ENCODE measurements at regions not wholly inside any gene's neighbourhood (a gene's known extent, or its start where the extent isn't known, plus 50 kb on each side); places are given as distances from the start of the nearest gene placed in this dataset.
"Not testable (repeated sequence)": the region's sequence is repeated elsewhere in the genome, so short reads cannot be mapped to it uniquely, and the experiment has no call there.

GRCh38 chr2:242048479-242048878 is 178.9 kb downstream of the RTP5 start:
- Histone ChIP-seq H3K9ac (ENCODE audit: control insufficient read depth, insufficient read depth, low read length) (no peak overlapping the region), H3K27ac (ENCODE audit: control insufficient read depth, insufficient read depth) (no peak overlapping the region), H3K27me3 (replicated peaks in 1 of 2; ENCODE audit: control insufficient read depth in 2 of 2, insufficient read depth in 2 of 2, low read length in 1 of 2) (no peaks in the 10 kb centered on the region), H3K4me1 (ENCODE audit: control insufficient read depth, insufficient read depth, low read length) (no peaks in the 10 kb centered on the region), H4K20me1 (ENCODE audit: control insufficient read depth, insufficient read depth) (no peaks in the 10 kb centered on the region), H3K79me2 (ENCODE audit: control insufficient read depth, insufficient read depth, low read length) (no peaks in the 10 kb centered on the region), H3K4me3 (no peak overlapping the region), H2AFZ (ENCODE audit: control insufficient read depth, low read depth, low read length) (no peak overlapping the region), H3K9me3 (replicated peaks; ENCODE audit: control insufficient read depth, insufficient read depth, low read length) (no peaks in the 10 kb centered on the region; the same call in 2 of the 3 replicates), H3K4me2 (ENCODE audit: control insufficient read depth, insufficient read depth) (no peak overlapping the region), H3K36me3 (ENCODE audit: control insufficient read depth in 2 of 2, insufficient read depth in 2 of 2, low read length in 1 of 2) (no peaks in the 10 kb centered on the region)
- ChIA-PET SMC1A (ENCODE audit: uncharacterized antibody, unreplicated experiment) (no interaction called here), POLR2A (no interaction called here), RAD21 (ENCODE audit: unreplicated experiment) (no interaction called here), CTCF (no interaction called here)
- FAIRE-seq = no peak
- intact Hi-C loops (cut with micrococcal nuclease; ENCODE audit: unreplicated experiment) = no loop called here
- no peak for ATAC-seq
- in situ Hi-C loops (cut with MboI) = no loop called here
- WGBS (ENCODE audit: insufficient coverage, insufficient replicate concordance, low lambda C conversion rate, missing lambda C conversion rate) = 79% methylated on average over 2 of the region's 2 CpGs
- no peak for DNase-seq (ENCODE audit: low read depth, low spot score)
- BruUV-seq (replicated peaks) = no TSS peak
- TF ChIP-seq IKZF1 (conservative IDR thresholded peaks at IDR 0.05) = no peak

GRCh38 chr2:242049492-242049891 is 180.0 kb downstream of the RTP5 start:
- DNase-seq (ENCODE audit: low read depth, low spot score); CTCF ChIA-PET; FAIRE-seq; H3K27me3 ChIP-seq (replicated peaks in 1 of 2; ENCODE audit: control insufficient read depth in 2 of 2, insufficient read depth in 2 of 2, low read length in 1 of 2); ATAC-seq; RAD21 ChIA-PET (ENCODE audit: unreplicated experiment); H3K4me1 ChIP-seq (ENCODE audit: control insufficient read depth, insufficient read depth, low read length); BruUV-seq (replicated peaks); H3K4me2 ChIP-seq (ENCODE audit: control insufficient read depth, insufficient read depth); H4K20me1 ChIP-seq (ENCODE audit: control insufficient read depth, insufficient read depth); H3K79me2 ChIP-seq (ENCODE audit: control insufficient read depth, insufficient read depth, low read length); H3K27ac ChIP-seq (ENCODE audit: control insufficient read depth, insufficient read depth); SMC1A ChIA-PET (ENCODE audit: uncharacterized antibody, unreplicated experiment); H3K9ac ChIP-seq (ENCODE audit: control insufficient read depth, insufficient read depth, low read length); POLR2A ChIA-PET; in situ Hi-C loops (cut with MboI); H2AFZ ChIP-seq (ENCODE audit: control insufficient read depth, low read depth, low read length); H3K9me3 ChIP-seq (replicated peaks; ENCODE audit: control insufficient read depth, insufficient read depth, low read length); H3K4me3 ChIP-seq; intact Hi-C loops (cut with micrococcal nuclease; ENCODE audit: unreplicated experiment); H3K36me3 ChIP-seq (ENCODE audit: control insufficient read depth in 2 of 2, insufficient read depth in 2 of 2, low read length in 1 of 2): not testable (repeated sequence)
- WGBS (ENCODE audit: insufficient coverage, insufficient replicate concordance, low lambda C conversion rate, missing lambda C conversion rate) = 80% methylated on average over 7 of the region's 7 CpGs

- ChIA-PET RAD21 (ENCODE audit: unreplicated experiment) (no interaction called here), CTCF (no interaction called here), POLR2A (no interaction called here), SMC1A (ENCODE audit: uncharacterized antibody, unreplicated experiment) (no interaction called here)
- no peak overlapping the region for H3K4me3 ChIP-seq
- H3K79me2 ChIP-seq (ENCODE audit: control insufficient read depth, insufficient read depth, low read length) = no peaks in the 10 kb centered on the region
- no peaks in the 10 kb centered on the region for H3K27me3 ChIP-seq (replicated peaks in 1 of 2; ENCODE audit: control insufficient read depth in 2 of 2, insufficient read depth in 2 of 2, low read length in 1 of 2)
- in situ Hi-C loops (cut with MboI) = no loop called here
- ATAC-seq (no peak), FAIRE-seq (no peak), DNase-seq (ENCODE audit: low read depth, low spot score) (no peak)
- no peaks in the 10 kb centered on the region for H3K36me3 ChIP-seq (ENCODE audit: control insufficient read depth in 2 of 2, insufficient read depth in 2 of 2, low read length in 1 of 2)
- H3K9ac ChIP-seq (ENCODE audit: control insufficient read depth, insufficient read depth, low read length) = no peak overlapping the region
- 4% methylated on average over 1 of the region's 1 CpG for WGBS (ENCODE audit: insufficient coverage, insufficient replicate concordance, low lambda C conversion rate, missing lambda C conversion rate)
- H4K20me1 ChIP-seq (ENCODE audit: control insufficient read depth, insufficient read depth) = no peaks in the 10 kb centered on the region
- no peak overlapping the region for H3K4me2 ChIP-seq (ENCODE audit: control insufficient read depth, insufficient read depth)
- intact Hi-C loops (cut with micrococcal nuclease; ENCODE audit: unreplicated experiment) = no loop called here
- no peak overlapping the region for H2AFZ ChIP-seq (ENCODE audit: control insufficient read depth, low read depth, low read length)
- no TSS peak for BruUV-seq (replicated peaks)
- TF ChIP-seq SIN3A (IDR thresholded peaks at IDR 0.05; ENCODE audit: low read depth, low read length) = no peak
- no peak for TF ChIP-seq BHLHE40 (IDR thresholded peaks at IDR 0.05; ENCODE audit: borderline replicate concordance in 1 of 2, low read depth in 2 of 2, low read length in 1 of 2)
- TF ChIP-seq RAD51 (IDR thresholded peaks at IDR 0.05) = no peak
- no peak for TF ChIP-seq TAF1 (IDR thresholded peaks at IDR 0.05; ENCODE audit: borderline replicate concordance, low read depth, low read length)
- no peak for TF ChIP-seq POLR2AphosphoS2 (IDR thresholded peaks at IDR 0.05; ENCODE audit: low read depth, low read length)
- TF ChIP-seq RBBP5 (conservative IDR thresholded peaks at IDR 0.05) = no peak
- no peak for TF ChIP-seq RAD21 (IDR thresholded peaks at IDR 0.05; ENCODE audit: insufficient read depth, low read depth, low read length)
- TF ChIP-seq BRCA1 (IDR thresholded peaks at IDR 0.05; ENCODE audit: low read depth, low read length) = no peak
- no peak for TF ChIP-seq SMC3 (IDR thresholded peaks at IDR 0.05; ENCODE audit: borderline replicate concordance, low read length)
- no peak for TF ChIP-seq SUZ12 (IDR thresholded peaks at IDR 0.05; ENCODE audit: unreplicated experiment)
- no peak for TF ChIP-seq TCF3 (IDR thresholded peaks at IDR 0.05; ENCODE audit: borderline replicate concordance, insufficient read depth, low read depth, low read length)
- no peaks in the 10 kb centered on the region; the same call in 2 of the 3 replicates for H3K9me3 ChIP-seq (replicated peaks; ENCODE audit: control insufficient read depth, insufficient read depth, low read length)
- no peaks in the 10 kb centered on the region for H3K4me1 ChIP-seq (ENCODE audit: control insufficient read depth, insufficient read depth, low read length)
- no peak overlapping the region for H3K27ac ChIP-seq (ENCODE audit: control insufficient read depth, insufficient read depth)
These were observed 181.9 kb downstream of the RTP5 start for GRCh38 chr2:242051463-242051862.
